HCT116 (cell line): ENCODE measurements at regions not wholly inside any gene's neighbourhood (a gene's known extent, or its start where the extent isn't known, plus 50 kb on each side); places are given as distances from the start of the nearest gene placed in this dataset.

Experiments
- ATAC-seq: fragments of 200-7000 bp; cut with Tn5 transposase; 2 replicates; pipeline ENCODE4 v1.9.1; 2020; ENCODE audit warnings: mild to moderate bottlenecking, moderate library complexity
- BruUV-seq: library from RNA; stranded (reverse); fragments of 400-500 nt; replicated peaks from 2 replicates; lab custom pipeline; 2021; lab: Mats Ljungman, UMichigan
- CTCF ChIA-PET: fragments of 300-600 bp; sonication (Branson Sonifier 250); formaldehyde crosslinking; loops from one replicate; lab custom pipeline; 2021; ENCODE audit warnings: antibody characterized with exemption; lab: Charles Lee
- POLR2A ChIA-PET: fragments of 300-600, 350-600 bp; sonication (Branson Sonifier 250); formaldehyde crosslinking; loops from one replicate; lab custom pipeline; 2021; ENCODE audit warnings: antibody characterized with exemption; lab: Charles Lee
- RAD21 ChIA-PET, 2 experiments: fragments of 300-600 bp; sonication (Branson Sonifier 250); formaldehyde crosslinking; loops; one replicate each; lab custom pipeline; 2023; ENCODE audit warnings: low total read pairs in 2 of 2; ENCODE audit not compliant: uncharacterized antibody in 2 of 2, unreplicated experiment in 2 of 2, low non-redundant PET in 1 of 2; lab: Charles Lee
- DNase-seq: peaks from one replicate; pipeline ENCODE4 v3.0.0-alpha.2; 2010; ENCODE audit warnings: low read depth, low spot score
- H2AFZ ChIP-seq: fragments of 200-600 bp; shearing (Covaris generic), sonication (generic); 2 replicates; pipeline ENCODE4 v1.6.1; 2017; ENCODE audit warnings: low read depth, mixed run types, mixed read lengths, antibody characterized with exemption, low read length; ENCODE audit not compliant: poor library complexity, severe bottlenecking
- H3K27ac ChIP-seq: 2 replicates; pipeline ENCODE4 v1.5.1; 2012; ENCODE audit warnings: low read depth, low read length
- H3K27me3 ChIP-seq: fragments of 200-600 bp; sonication (generic); 2 replicates; pipeline ENCODE4 v1.6.1; 2016; ENCODE audit warnings: mixed run types, low read length, mixed read lengths; ENCODE audit not compliant: insufficient read depth
- H3K36me3 ChIP-seq, 2 experiments: fragments of 200-500 bp in 1 of 2; fragments of 200-600 bp in 1 of 2; sonication (Bioruptor generic) in 1 of 2; sonication (generic) in 1 of 2; 2 replicates each; pipeline versions ENCODE4 v1.5.1 to v1.6.1; 2014 to 2016; ENCODE audit warnings: low read length in 2 of 2, inconsistent platforms in 1 of 2, mixed read lengths in 1 of 2, mixed run types in 1 of 2; ENCODE audit not compliant: insufficient read depth in 2 of 2, control insufficient read depth in 1 of 2
- H3K4me1 ChIP-seq, 2 experiments: fragments of 200-600 bp in 1 of 2; sonication (generic) in 1 of 2; 2 replicates each; pipeline versions ENCODE4 v1.5.1 to v1.6.1; 2012 to 2017; ENCODE audit warnings: low read length in 2 of 2, inconsistent platforms in 1 of 2, mild to moderate bottlenecking in 1 of 2, mixed read lengths in 1 of 2, mixed run types in 1 of 2, moderate library complexity in 1 of 2; ENCODE audit not compliant: insufficient read depth in 2 of 2, control insufficient read depth in 1 of 2
- H3K4me2 ChIP-seq: fragments of 200-600 bp; sonication (generic); 2 replicates; pipeline ENCODE4 v1.6.1; 2017; ENCODE audit warnings: mixed run types, low read length, mixed read lengths
- H3K4me3 ChIP-seq, 2 experiments: fragments of 200-600 bp in 1 of 2; sonication (generic) in 1 of 2; replicated peaks in 1 of 2; 2 replicates each; pipeline ENCODE4 v1.5.1; 2011 to 2016; ENCODE audit warnings: low read length in 2 of 2, control low read depth in 1 of 2, low read depth in 1 of 2, mild to moderate bottlenecking in 1 of 2, mixed read lengths in 1 of 2, mixed run types in 1 of 2
- H3K79me2 ChIP-seq: fragments of 200-600 bp; sonication (generic); 2 replicates; pipeline ENCODE4 v1.6.1; 2017; ENCODE audit warnings: mild to moderate bottlenecking, mixed run types, low read length, moderate library complexity, mixed read lengths; ENCODE audit not compliant: insufficient read depth
- H3K9ac ChIP-seq: fragments of 200-600 bp; sonication (generic); 2 replicates; pipeline ENCODE4 v1.6.1; 2016; ENCODE audit warnings: low read length, mixed read lengths
- H3K9me2 ChIP-seq: fragments of 200-600 bp; sonication (generic), shearing (Covaris generic); 2 replicates; pipeline ENCODE4 v1.6.1; 2017; ENCODE audit warnings: mixed run types, mild to moderate bottlenecking, moderate library complexity; ENCODE audit not compliant: insufficient read depth
- H3K9me3 ChIP-seq, 2 experiments: fragments of 200-500 bp in 1 of 2; fragments of 200-600 bp in 1 of 2; sonication (Bioruptor generic) in 1 of 2; sonication (generic) in 1 of 2; 2 replicates each; pipeline ENCODE4 v1.6.1; 2014 to 2017; ENCODE audit warnings: low read length in 2 of 2, mixed read lengths in 2 of 2, inconsistent platforms in 1 of 2, low read depth in 1 of 2, mild to moderate bottlenecking in 1 of 2, mixed run types in 1 of 2, moderate library complexity in 1 of 2; ENCODE audit not compliant: control insufficient read depth in 1 of 2, insufficient read depth in 1 of 2
- H4K20me1 ChIP-seq: fragments of 200-600 bp; sonication (generic), shearing (Covaris generic); 2 replicates; pipeline ENCODE4 v1.6.1; 2017; ENCODE audit warnings: mixed run types, mild to moderate bottlenecking, moderate library complexity; ENCODE audit not compliant: insufficient read depth
- CTCF ChIP-seq, 3 experiments: fragments of 200-600 bp in 1 of 3; sonication (generic) in 1 of 3; IDR thresholded peaks in 2 of 3; conservative IDR thresholded peaks in 1 of 3; 2 replicates each; pipeline ENCODE4 v1.5.1; 2012 to 2017; ENCODE audit warnings: low read depth in 2 of 3, low read length in 2 of 3, antibody characterized with exemption in 1 of 3, borderline replicate concordance in 1 of 3, control low read depth in 1 of 3, mild to moderate bottlenecking in 1 of 3, mixed read lengths in 1 of 3, mixed run types in 1 of 3, moderate library complexity in 1 of 3; ENCODE audit not compliant: insufficient read depth in 1 of 3
- JUND ChIP-seq: IDR thresholded peaks from 2 replicates; pipeline ENCODE4 v1.6.1; 2012
- MAX ChIP-seq: IDR thresholded peaks from 2 replicates; pipeline ENCODE4 v1.6.1; 2012
- SIN3A ChIP-seq: IDR thresholded peaks from 2 replicates; pipeline ENCODE4 v1.6.1; 2012; ENCODE audit warnings: low read depth
- SRF ChIP-seq: IDR thresholded peaks from 2 replicates; pipeline ENCODE4 v1.6.1; 2012; ENCODE audit warnings: low read depth
- TCF7L2 ChIP-seq: IDR thresholded peaks from 2 replicates; pipeline ENCODE4 v1.7.0; 2011; ENCODE audit warnings: borderline replicate concordance, inconsistent platforms; ENCODE audit not compliant: insufficient read depth, insufficient read length; ENCODE audit errors: extremely low read depth
- YY1 ChIP-seq: IDR thresholded peaks from 2 replicates; pipeline ENCODE4 v1.6.1; 2011; ENCODE audit warnings: low read length, low read depth, moderate library complexity, mild to moderate bottlenecking; ENCODE audit not compliant: insufficient replicate concordance; ENCODE audit errors: extremely low read depth
- ZBTB33 ChIP-seq: IDR thresholded peaks from 2 replicates; pipeline ENCODE4 v1.6.1; 2011; ENCODE audit warnings: mild to moderate bottlenecking, low read length, moderate library complexity; ENCODE audit not compliant: insufficient replicate concordance; ENCODE audit errors: extremely low read depth
- ZFX ChIP-seq: fragments of 450-650 bp; IDR thresholded peaks from 2 replicates; pipeline ENCODE4 v1.6.1; 2017
- intact Hi-C: fragments of 100-400 bp; cut with micrococcal nuclease; formaldehyde crosslinking; loops from 2 replicates; pipeline ENCODE4 v1.10.0; 2022

- no TSS peak for BruUV-seq
- ATAC-seq (no peak), DNase-seq (no peak)
- Histone ChIP-seq H3K4me1 (no peaks in the 10 kb centered on the region), H3K79me2 (no peaks in the 10 kb centered on the region), H3K9me3 (no peaks in the 10 kb centered on the region), H3K9ac (no peak overlapping the region), H3K4me3 (no peak overlapping the region), H3K36me3 (no peaks in the 10 kb centered on the region), H3K27me3 (no peaks in the 10 kb centered on the region), H3K9me2 (no peaks in the 10 kb centered on the region), H4K20me1 (no peaks in the 10 kb centered on the region), H3K27ac (no peak overlapping the region), H2AFZ (no peak overlapping the region), H3K4me2 (no peak overlapping the region)
- ChIA-PET RAD21 (no interaction called here), CTCF (no interaction called here), POLR2A (no interaction called here)
- TF ChIP-seq MAX (no peak), TCF7L2 (no peak), JUND (no peak), YY1 (no peak), CTCF (IDR thresholded peaks at IDR 0.05 in 2 of 3, conservative IDR thresholded peaks at IDR 0.05 in 1 of 3; ENCODE audit: borderline replicate concordance in 1 of 3, insufficient read depth in 1 of 3, low read depth in 2 of 3, low read length in 2 of 3) (no peak), ZBTB33 (no peak), ZFX (no peak), SIN3A (no peak), SRF (no peak)
- intact Hi-C loops = no loop called here
Measured at GRCh38 chr1:221138516-221138915, 259.3 kb downstream of the HLX start.
